Adrenal gland (tissue), 5 donors: ENCODE measurements at regions not wholly inside any gene's neighbourhood (a gene's known extent, or its start where the extent isn't known, plus 50 kb on each side); places are given as distances from the start of the nearest gene placed in this dataset.

Experiments used
- POLR2A ChIP-seq, 2 donors: fragments of 450-650 bp; IDR thresholded peaks; one replicate each; pipeline ENCODE4 v1.6.1; 2017; ENCODE audit warnings: antibody characterized with exemption in 2 of 2, mild to moderate bottlenecking in 2 of 2, moderate library complexity in 1 of 2
- TF ChIP-seq, protein P1 (sequence below), 6 experiments: fragments of 450-650 bp in 4 of 6; fragments of 200-600 bp in 2 of 6; sonication (generic) in 1 of 6; IDR thresholded peaks; 1 replicate in 5 of 6; 2 replicates in 1 of 6; pipeline versions ENCODE4 v1.5.1 to v1.8.0; 2016 to 2021; ENCODE audit warnings: antibody characterized with exemption in 6 of 6, mild to moderate bottlenecking in 2 of 6, moderate library complexity in 1 of 6
- donor health status: DM: no; HTN: no; CAD: no.

DNA sequence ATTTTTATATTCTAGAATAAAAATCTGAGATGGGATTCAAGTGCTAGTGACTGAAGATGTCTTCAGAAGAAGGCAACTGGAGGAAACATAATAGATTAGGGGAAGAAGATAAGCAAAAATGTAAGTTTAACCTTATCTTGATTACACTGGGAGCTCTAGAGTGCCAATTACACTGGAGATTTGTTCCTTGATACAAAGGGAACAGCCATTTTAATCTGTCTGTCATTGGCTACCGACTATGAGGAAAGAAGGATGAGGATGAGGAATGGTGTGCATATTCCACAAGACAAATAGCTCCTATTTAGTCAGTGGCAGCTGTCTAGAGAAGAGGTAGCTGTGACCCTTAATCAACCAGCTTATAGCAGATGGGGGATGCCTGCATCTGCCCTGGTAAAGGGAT is 1034.5 kb upstream of the IGFBP7 start:
- no peak for TF ChIP-seq POLR2A (IDR thresholded peaks at IDR 0.05)
- TF ChIP-seq, protein P1, sequence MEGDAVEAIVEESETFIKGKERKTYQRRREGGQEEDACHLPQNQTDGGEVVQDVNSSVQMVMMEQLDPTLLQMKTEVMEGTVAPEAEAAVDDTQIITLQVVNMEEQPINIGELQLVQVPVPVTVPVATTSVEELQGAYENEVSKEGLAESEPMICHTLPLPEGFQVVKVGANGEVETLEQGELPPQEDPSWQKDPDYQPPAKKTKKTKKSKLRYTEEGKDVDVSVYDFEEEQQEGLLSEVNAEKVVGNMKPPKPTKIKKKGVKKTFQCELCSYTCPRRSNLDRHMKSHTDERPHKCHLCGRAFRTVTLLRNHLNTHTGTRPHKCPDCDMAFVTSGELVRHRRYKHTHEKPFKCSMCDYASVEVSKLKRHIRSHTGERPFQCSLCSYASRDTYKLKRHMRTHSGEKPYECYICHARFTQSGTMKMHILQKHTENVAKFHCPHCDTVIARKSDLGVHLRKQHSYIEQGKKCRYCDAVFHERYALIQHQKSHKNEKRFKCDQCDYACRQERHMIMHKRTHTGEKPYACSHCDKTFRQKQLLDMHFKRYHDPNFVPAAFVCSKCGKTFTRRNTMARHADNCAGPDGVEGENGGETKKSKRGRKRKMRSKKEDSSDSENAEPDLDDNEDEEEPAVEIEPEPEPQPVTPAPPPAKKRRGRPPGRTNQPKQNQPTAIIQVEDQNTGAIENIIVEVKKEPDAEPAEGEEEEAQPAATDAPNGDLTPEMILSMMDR (IDR thresholded peaks at IDR 0.05) = no peak
